Naive B cell (primary cell): ENCODE measurements at regions not wholly inside any gene's neighbourhood (a gene's known extent, or its start where the extent isn't known, plus 50 kb on each side); places are given as distances from the start of the nearest gene placed in this dataset.
"Not testable (repeated sequence)": the region's sequence is repeated elsewhere in the genome, so short reads cannot be mapped to it uniquely, and the experiment has no call there.

Experiments used
- ATAC-seq, 2 donors: fragments of 150-1000 bp; cut with Tn5 transposase; 2 replicates each; pipeline ENCODE4 v1.10.0; 2021; ENCODE audit warnings: low read depth in 2 of 2, mild to moderate bottlenecking in 2 of 2, moderate library complexity in 2 of 2
- DNase-seq: peaks from one replicate; pipeline ENCODE4 v3.0.0; 2022
- H3K27ac Mint-ChIP-seq, 6 donors: one replicate each; pipeline ENCODE4 v1.8.0; 2020 to 2022; ENCODE audit warnings: mild to moderate bottlenecking in 6 of 6, mixed read lengths in 6 of 6, moderate library complexity in 5 of 6, inconsistent platforms in 2 of 6
- H3K27me3 Mint-ChIP-seq, 3 donors: one replicate each; pipeline ENCODE4 v1.8.0; 2021 to 2022; ENCODE audit warnings: mixed read lengths in 3 of 3, mild to moderate bottlenecking in 1 of 3
- H3K36me3 Mint-ChIP-seq, 2 donors: one replicate each; pipeline ENCODE4 v1.8.0; 2020 to 2022; ENCODE audit warnings: mixed read lengths in 2 of 2, inconsistent platforms in 1 of 2, mild to moderate bottlenecking in 1 of 2
- H3K4me1 Mint-ChIP-seq, 3 donors: one replicate each; pipeline ENCODE4 v1.8.0; 2020 to 2022; ENCODE audit warnings: mixed read lengths in 3 of 3, inconsistent platforms in 1 of 3, mild to moderate bottlenecking in 1 of 3, moderate library complexity in 1 of 3
- H3K4me3 Mint-ChIP-seq, 8 donors: one replicate each; pipeline ENCODE4 v1.8.0; 2020 to 2022; ENCODE audit warnings: mild to moderate bottlenecking in 8 of 8, mixed read lengths in 8 of 8, moderate library complexity in 8 of 8, inconsistent platforms in 2 of 8
- H3K9me3 Mint-ChIP-seq, 7 donors: one replicate each; pipeline ENCODE4 v1.8.0; 2020 to 2022; ENCODE audit warnings: mixed read lengths in 7 of 7, mild to moderate bottlenecking in 5 of 7, inconsistent platforms in 2 of 7, moderate library complexity in 1 of 7

GRCh38 chr2:132267105-132267497, 105.3 kb upstream of the ANKRD30BL start:
- H3K4me1 Mint-ChIP-seq, result peaks cover 0 to 7% (median 0%) of the 10 kb centered on the region in 3 donors
- no peak overlapping the region for H3K4me3 Mint-ChIP-seq
- DNase-seq (no peak), ATAC-seq (no peak)
- peaks cover 0 to under 1% (median 0%) of the 10 kb centered on the region in 7 donors for H3K9me3 Mint-ChIP-seq
- H3K27me3 Mint-ChIP-seq, result peaks cover 0 to 10% (median 2%) of the 10 kb centered on the region in 3 donors
- H3K36me3 Mint-ChIP-seq, result no peaks in the 10 kb centered on the region
- H3K27ac Mint-ChIP-seq, result no peak overlapping the region

DNA sequence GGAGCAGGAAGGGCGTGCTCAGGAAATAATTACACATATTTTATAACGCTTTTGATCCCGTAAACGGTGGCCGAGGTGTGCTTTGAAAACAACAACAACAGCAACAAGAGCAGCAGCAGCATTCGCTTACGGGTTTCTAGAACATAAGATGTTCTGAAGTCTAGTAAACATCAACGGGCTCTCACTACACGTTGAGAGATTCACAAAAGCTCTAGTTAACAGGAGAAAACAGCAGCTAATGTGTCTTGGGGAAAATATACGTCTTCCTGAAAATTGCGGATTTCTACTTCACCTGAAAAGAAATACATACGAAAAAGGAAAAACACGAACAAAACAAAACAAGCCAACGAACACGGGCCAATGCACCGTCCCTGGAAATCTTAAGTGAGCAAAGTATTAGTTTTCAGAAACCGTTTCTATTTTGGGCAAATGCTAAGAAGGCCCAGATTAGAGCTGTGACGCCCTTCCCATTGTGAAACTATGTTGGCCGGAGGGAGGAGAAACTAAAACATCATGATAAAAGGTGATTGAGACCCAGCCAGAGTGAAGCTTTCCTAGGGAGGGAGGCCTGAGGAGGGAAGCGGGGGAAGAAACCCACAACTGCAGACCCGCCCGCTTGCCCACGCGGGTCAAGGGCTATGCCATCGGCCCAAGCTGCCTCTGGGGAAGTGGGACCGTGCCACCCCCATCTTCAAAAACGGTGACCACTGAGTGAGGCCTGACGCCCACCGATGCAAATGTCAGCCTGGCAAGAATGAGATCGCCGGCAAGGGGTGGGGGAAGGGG, 105.9 kb upstream of the ANKRD30BL start:
- DNase-seq, H3K36me3 Mint-ChIP-seq, H3K4me3 Mint-ChIP-seq, H3K27me3 Mint-ChIP-seq, H3K4me1 Mint-ChIP-seq, H3K9me3 Mint-ChIP-seq, ATAC-seq, H3K27ac Mint-ChIP-seq: not testable (repeated sequence)

GRCh38 chr2:132268284-132268976, 106.7 kb upstream of the ANKRD30BL start:
- not testable (repeated sequence) for H3K9me3 Mint-ChIP-seq, H3K4me1 Mint-ChIP-seq, H3K36me3 Mint-ChIP-seq, DNase-seq, H3K27me3 Mint-ChIP-seq
- Mint-ChIP-seq H3K4me3 (peak overlapping the region in 4 of 8 donors; percentile 20 to 85 (median 27)), H3K27ac (peak overlapping the region in 1 of 6 donors; percentile 44)
- peak in 1 of 2 donors; percentile 23 for ATAC-seq

- ATAC-seq, result no peak
- H3K4me3 Mint-ChIP-seq, result peak overlapping the region in 3 of 8 donors; percentile 5 to 30 (median 20)
Observed at GRCh38 chr2:132268977-132269523, 107.3 kb upstream of the ANKRD30BL start.

DNA sequence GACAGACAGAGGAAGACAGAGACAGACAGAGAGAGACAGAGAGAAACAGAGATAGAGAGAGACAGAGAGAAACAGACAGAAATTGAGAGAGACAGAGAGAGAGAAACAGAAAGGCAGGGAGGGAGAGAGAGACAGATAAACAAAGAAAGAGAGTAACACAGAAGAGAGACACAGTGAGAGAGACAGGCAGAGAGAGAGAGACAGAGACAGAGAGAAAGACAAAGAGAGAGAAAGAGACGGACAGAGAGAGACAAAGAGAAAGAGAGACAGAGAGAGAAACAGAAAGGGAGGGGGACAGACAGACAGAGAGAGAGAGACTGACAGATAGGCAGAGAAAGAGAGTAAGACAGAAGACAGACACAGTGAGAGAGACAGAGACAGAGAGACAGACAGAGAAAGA, 108.5 kb upstream of the ANKRD30BL start:
- no peak overlapping the region for H3K27ac Mint-ChIP-seq
- H3K4me1 Mint-ChIP-seq, result peaks cover 0 to 7% (median 0%) of the 10 kb centered on the region in 3 donors
- no peaks in the 10 kb centered on the region for H3K36me3 Mint-ChIP-seq
- no peak overlapping the region for H3K4me3 Mint-ChIP-seq
- H3K27me3 Mint-ChIP-seq, result peaks cover 0 to 3% (median 0%) of the 10 kb centered on the region in 3 donors
- no peak for ATAC-seq
- no peak for DNase-seq
- H3K9me3 Mint-ChIP-seq, result peaks cover 0 to 5% (median 0%) of the 10 kb centered on the region in 7 donors

More at GRCh38 chr2:132268977-132269523, 107.3 kb upstream of the ANKRD30BL start:
- no peak for DNase-seq
- Mint-ChIP-seq H3K4me1 (peaks cover 0 to 7% (median 0%) of the 10 kb centered on the region in 3 donors), H3K27ac (no peak overlapping the region), H3K36me3 (no peaks in the 10 kb centered on the region), H3K9me3 (peaks cover 0 to 2% (median 0%) of the 10 kb centered on the region in 7 donors), H3K27me3 (peaks cover 0 to 8% (median 0%) of the 10 kb centered on the region in 3 donors)

DNA sequence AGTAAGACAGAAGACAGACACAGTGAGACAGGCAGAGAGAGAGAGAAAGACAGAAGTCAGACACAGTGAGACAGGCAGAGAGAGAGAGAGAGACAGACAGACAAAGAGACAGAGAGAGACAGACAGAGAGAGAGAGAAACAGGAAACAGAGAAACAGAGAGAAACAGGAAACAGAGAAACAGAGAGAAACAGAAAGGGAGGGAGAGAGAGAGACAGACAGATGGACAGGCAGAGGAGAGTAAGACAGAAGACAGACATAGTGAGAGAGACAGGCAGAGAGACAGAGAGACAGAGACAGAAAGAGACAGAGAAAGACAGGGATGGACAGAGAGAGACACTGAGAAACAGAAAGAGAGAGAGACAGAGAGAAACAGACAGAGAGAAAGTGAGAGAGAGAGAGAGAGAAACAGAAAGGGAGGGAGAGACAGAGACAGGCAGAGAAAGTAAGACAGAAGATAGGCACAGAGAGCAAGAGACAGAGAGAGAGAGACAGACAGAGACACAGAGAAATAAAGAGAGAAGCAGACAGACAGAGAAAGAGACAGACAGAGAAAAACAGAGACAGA, 109.3 kb upstream of the ANKRD30BL start:
- Mint-ChIP-seq H3K27me3 (peaks cover 0 to 3% (median 0%) of the 10 kb centered on the region in 3 donors), H3K27ac (no peak overlapping the region), H3K4me1 (peaks cover 0 to 7% (median 0%) of the 10 kb centered on the region in 3 donors), H3K9me3 (peaks cover 0 to 5% (median 0%) of the 10 kb centered on the region in 7 donors), H3K4me3 (no peak overlapping the region), H3K36me3 (no peaks in the 10 kb centered on the region)
- DNase-seq (no peak), ATAC-seq (no peak)

DNA sequence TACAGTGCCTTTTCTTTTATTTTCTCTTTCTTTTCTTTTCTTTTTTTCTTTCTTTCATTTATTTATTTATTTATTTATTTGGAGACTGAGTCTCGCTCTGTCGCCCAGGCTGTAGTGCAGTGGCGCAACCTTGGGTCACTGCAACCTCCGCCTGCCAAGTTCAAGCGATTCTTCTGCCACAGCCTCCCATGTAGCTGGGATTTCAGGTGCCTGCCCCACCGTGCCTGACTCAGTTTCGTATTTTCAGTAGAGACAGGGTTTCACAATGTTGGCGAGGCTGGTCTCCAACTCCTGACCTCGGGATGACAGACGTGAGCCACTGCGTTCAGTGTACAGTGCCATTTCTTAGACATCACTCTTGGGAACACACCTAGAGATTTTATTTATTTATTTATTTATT, 110.0 kb upstream of the ANKRD30BL start:
- not testable (repeated sequence) for DNase-seq, H3K36me3 Mint-ChIP-seq, H3K27me3 Mint-ChIP-seq, H3K9me3 Mint-ChIP-seq, H3K4me1 Mint-ChIP-seq, H3K4me3 Mint-ChIP-seq, ATAC-seq, H3K27ac Mint-ChIP-seq

- Mint-ChIP-seq H3K36me3 (peaks cover 0 to 2% of the 10 kb centered on the region in 2 donors), H3K4me3 (no peak overlapping the region), H3K27me3 (peaks cover 0 to 3% (median 0%) of the 10 kb centered on the region in 3 donors), H3K9me3 (peaks cover under 1 to 9% (median 6%) of the 10 kb centered on the region in 7 donors), H3K27ac (no peak overlapping the region), H3K4me1 (peaks cover 0 to 7% (median 3%) of the 10 kb centered on the region in 3 donors)
- DNase-seq, result no peak
- ATAC-seq, result no peak
Observed at GRCh38 chr2:132272713-132273112, 111.0 kb upstream of the ANKRD30BL start.

DNA sequence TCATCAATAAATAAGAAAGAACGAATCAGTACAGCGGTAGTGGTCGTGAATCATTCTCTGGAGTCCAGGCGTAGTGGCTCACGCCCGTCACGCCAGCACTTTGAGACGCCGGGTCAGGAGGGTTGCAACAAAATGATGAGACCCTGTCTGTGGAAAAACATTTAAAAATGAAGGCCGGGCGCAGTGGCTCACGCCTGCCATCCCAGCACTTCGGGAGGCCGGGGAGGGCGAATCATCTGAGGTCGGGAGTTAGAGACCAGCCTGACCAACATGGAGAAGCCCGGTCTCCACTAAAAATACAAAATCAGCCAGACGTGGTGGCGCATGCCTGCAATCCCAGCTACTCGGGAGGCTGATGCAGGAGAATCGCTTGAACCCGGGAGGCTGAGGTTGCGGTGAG, 111.8 kb upstream of the ANKRD30BL start:
- not testable (repeated sequence) for H3K27me3 Mint-ChIP-seq
- H3K9me3 Mint-ChIP-seq, result peaks cover 3 to 12% (median 9%) of the 10 kb centered on the region in 7 donors

DNA sequence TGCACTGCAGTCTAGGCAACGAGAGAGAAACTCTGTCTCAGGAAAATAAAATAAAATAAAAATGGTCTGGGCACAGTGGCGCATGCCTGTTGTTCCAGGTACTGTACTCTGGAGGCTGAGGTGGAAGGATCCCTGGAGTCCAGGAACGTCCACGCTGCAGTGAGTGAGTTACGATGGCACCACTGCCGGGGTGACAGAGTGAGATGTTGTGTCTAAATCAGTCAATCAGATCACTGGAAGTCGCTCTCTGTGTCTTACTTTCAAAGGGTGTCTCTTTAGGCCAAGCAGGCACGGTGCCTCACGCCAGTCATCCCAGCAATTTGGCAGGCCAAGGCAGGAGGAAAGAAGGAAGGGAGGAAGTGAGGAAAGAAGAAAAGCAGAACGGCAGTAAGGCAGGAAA, 112.2 kb upstream of the ANKRD30BL start:
- peaks cover 3 to 12% (median 9%) of the 10 kb centered on the region in 7 donors for H3K9me3 Mint-ChIP-seq
- no peak for ATAC-seq

More for the DNA sequence above, 111.8 kb upstream of the ANKRD30BL start:
- not testable (repeated sequence) for H3K36me3 Mint-ChIP-seq, H3K4me1 Mint-ChIP-seq, DNase-seq, H3K4me3 Mint-ChIP-seq, ATAC-seq, H3K27ac Mint-ChIP-seq

GRCh38 chr2:132275396-132275795, 113.6 kb upstream of the ANKRD30BL start:
- no peak for ATAC-seq
- H3K27ac Mint-ChIP-seq, result peak overlapping the region in 1 of 6 donors; percentile 68
- H3K36me3 Mint-ChIP-seq, result peaks cover 0 to 7% of the 10 kb centered on the region in 2 donors
- H3K4me1 Mint-ChIP-seq, result peaks cover 0 to 3% (median 0%) of the 10 kb centered on the region in 3 donors
- no peak overlapping the region for H3K4me3 Mint-ChIP-seq
- no peaks in the 10 kb centered on the region for H3K27me3 Mint-ChIP-seq
- peaks cover 3 to 18% (median 11%) of the 10 kb centered on the region in 7 donors for H3K9me3 Mint-ChIP-seq
- no peak for DNase-seq

More for the DNA sequence above, 112.2 kb upstream of the ANKRD30BL start:
- no peak for DNase-seq
- no peak overlapping the region for H3K4me3 Mint-ChIP-seq
- peaks cover 0 to 3% (median 0%) of the 10 kb centered on the region in 3 donors for H3K4me1 Mint-ChIP-seq
- H3K27ac Mint-ChIP-seq, result no peak overlapping the region
- H3K36me3 Mint-ChIP-seq, result peaks cover 0 to 7% of the 10 kb centered on the region in 2 donors
- no peaks in the 10 kb centered on the region for H3K27me3 Mint-ChIP-seq

DNA sequence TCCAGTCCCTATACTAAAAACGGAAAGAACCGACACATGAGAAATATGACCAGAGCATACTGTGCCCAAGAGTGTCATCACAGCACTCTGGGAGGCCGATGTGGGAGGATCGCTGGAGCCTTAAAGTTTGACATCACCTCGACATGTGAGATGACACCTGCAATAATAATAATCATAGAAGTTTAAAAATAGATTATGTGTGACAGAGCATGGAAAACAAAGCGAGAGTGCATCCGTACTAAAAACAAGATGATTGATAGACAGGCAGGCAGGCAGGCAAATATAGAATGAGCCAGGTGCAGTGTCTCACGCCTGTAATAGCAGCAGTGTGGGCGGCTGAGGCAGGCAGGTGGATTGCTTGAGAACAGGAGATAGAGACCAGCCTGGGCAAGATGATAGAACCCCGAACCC, 114.8 kb upstream of the ANKRD30BL start:
- ATAC-seq, result no peak
- Mint-ChIP-seq H3K4me3 (peak overlapping the region in 1 of 8 donors; percentile 31), H3K9me3 (peaks cover 3 to 18% (median 11%) of the 10 kb centered on the region in 7 donors), H3K36me3 (peaks cover 0 to 7% of the 10 kb centered on the region in 2 donors), H3K27me3 (peaks cover 0 to 2% (median under 1%) of the 10 kb centered on the region in 3 donors), H3K4me1 (peaks cover 0 to 3% (median 0%) of the 10 kb centered on the region in 3 donors), H3K27ac (peak overlapping the region in 1 of 6 donors; percentile 50)
- DNase-seq, result no peak

DNA sequence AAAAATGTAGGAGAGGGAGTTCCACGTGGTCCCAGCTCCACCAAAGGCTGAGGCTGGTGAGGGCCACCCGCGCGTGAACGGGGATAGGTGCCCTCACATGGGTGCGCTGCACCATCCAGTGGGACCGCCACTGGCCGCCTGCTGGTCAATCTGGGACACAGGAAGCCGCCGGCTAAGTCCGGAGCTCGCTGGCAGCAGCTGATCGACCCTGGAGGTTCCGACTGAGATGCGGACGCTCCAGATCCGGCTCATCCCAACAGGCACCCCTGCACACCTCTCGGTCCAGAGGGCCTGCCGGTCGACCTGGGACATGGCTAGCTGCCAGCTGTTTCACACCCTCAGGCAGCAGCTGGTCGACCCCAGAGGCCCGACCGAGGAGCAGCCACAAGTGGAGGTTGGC, 116.5 kb upstream of the ANKRD30BL start:
- H3K27me3 Mint-ChIP-seq, result peaks cover 0 to 10% (median 8%) of the 10 kb centered on the region in 3 donors
- peak overlapping the region in 1 of 6 donors; percentile 67 for H3K27ac Mint-ChIP-seq
- ATAC-seq (no peak), DNase-seq (no peak)
- peaks cover 0 to 3% (median 0%) of the 10 kb centered on the region in 3 donors for H3K4me1 Mint-ChIP-seq
- H3K36me3 Mint-ChIP-seq, result peaks cover 0 to 7% of the 10 kb centered on the region in 2 donors
- H3K9me3 Mint-ChIP-seq, result peaks cover 3 to 18% (median 14%) of the 10 kb centered on the region in 7 donors
- no peak overlapping the region for H3K4me3 Mint-ChIP-seq
